Gastrocnemius medialis (tissue), 4 donors: ENCODE measurements at regions not wholly inside any gene's neighbourhood (a gene's known extent, or its start where the extent isn't known, plus 50 kb on each side); places are given as distances from the start of the nearest gene placed in this dataset.

ENCODE experiments used
- POLR2A ChIP-seq, 2 donors: fragments of 450-650 bp; IDR thresholded peaks; one replicate each; pipeline ENCODE4 v1.6.1; 2017; ENCODE audit warnings: antibody characterized with exemption in 2 of 2, mild to moderate bottlenecking in 2 of 2, moderate library complexity in 2 of 2
- TF ChIP-seq, protein P1 (sequence below), 5 experiments: fragments of 450-650 bp in 3 of 5; fragments of 200-600 bp in 2 of 5; sonication (generic) in 2 of 5; IDR thresholded peaks in 4 of 5; conservative IDR thresholded peaks in 1 of 5; 1 replicate in 4 of 5; 2 replicates in 1 of 5; pipeline ENCODE4 v1.5.1; 2016 to 2019; ENCODE audit warnings: antibody characterized with exemption in 5 of 5, mild to moderate bottlenecking in 3 of 5, moderate library complexity in 3 of 5

DNA sequence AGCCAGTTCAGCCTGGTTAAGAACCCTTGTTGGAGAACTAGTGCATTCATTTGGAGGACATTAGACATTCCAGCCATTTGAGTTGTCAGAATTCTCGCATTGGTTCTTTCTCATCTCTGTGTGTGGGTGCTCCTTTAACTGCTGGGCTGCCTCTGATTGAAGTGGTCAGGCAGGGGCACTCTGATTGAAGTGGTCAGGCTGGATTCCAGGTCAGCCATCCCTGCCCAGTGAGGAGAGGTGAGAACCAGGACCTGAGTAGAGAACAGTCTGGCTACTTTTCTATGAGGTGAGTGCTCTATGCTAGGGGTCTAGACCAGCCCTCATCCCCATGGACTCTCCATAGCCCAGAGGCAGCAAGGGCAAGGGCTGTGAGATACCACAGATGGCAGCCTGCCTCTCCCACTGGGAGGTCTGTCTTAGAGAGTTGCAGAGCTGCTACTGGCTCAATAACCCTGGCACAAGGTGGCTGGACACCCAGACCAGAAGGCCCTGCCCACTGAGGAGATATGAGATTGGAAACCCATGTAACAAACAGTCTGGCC, 691.6 kb downstream of the TMTC2 start:
- TF ChIP-seq, protein P1, sequence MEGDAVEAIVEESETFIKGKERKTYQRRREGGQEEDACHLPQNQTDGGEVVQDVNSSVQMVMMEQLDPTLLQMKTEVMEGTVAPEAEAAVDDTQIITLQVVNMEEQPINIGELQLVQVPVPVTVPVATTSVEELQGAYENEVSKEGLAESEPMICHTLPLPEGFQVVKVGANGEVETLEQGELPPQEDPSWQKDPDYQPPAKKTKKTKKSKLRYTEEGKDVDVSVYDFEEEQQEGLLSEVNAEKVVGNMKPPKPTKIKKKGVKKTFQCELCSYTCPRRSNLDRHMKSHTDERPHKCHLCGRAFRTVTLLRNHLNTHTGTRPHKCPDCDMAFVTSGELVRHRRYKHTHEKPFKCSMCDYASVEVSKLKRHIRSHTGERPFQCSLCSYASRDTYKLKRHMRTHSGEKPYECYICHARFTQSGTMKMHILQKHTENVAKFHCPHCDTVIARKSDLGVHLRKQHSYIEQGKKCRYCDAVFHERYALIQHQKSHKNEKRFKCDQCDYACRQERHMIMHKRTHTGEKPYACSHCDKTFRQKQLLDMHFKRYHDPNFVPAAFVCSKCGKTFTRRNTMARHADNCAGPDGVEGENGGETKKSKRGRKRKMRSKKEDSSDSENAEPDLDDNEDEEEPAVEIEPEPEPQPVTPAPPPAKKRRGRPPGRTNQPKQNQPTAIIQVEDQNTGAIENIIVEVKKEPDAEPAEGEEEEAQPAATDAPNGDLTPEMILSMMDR (IDR thresholded peaks at IDR 0.05 in 4 of 5, conservative IDR thresholded peaks at IDR 0.05 in 1 of 5), result no peak
- TF ChIP-seq POLR2A (IDR thresholded peaks at IDR 0.05), result no peak
